Thyroid gland (tissue), 4 donors: ENCODE measurements at regions not wholly inside any gene's neighbourhood (a gene's known extent, or its start where the extent isn't known, plus 50 kb on each side); places are given as distances from the start of the nearest gene placed in this dataset.
"Not testable (repeated sequence)": the region's sequence is repeated elsewhere in the genome, so short reads cannot be mapped to it uniquely, and the experiment has no call there.

Experiments used
- DNase-seq, 2 donors: peaks; one replicate each; pipeline ENCODE4 v3.0.0-alpha.2; 2019
- H3K27ac ChIP-seq, 3 donors: fragments of 200-600 bp; sonication (generic); 1 replicate in 2 of 3; 2 replicates in 1 of 3; pipeline ENCODE4 v1.5.1; 2016 to 2019; ENCODE audit warnings: mild to moderate bottlenecking in 1 of 3, moderate library complexity in 1 of 3
- H3K27me3 ChIP-seq: fragments of 200-600 bp; sonication (generic); one replicate; pipeline ENCODE4 v1.5.1; 2019
- H3K36me3 ChIP-seq, 2 donors: fragments of 200-600 bp; sonication (generic); one replicate each; pipeline ENCODE4 v1.5.1; 2016 to 2019
- H3K4me1 ChIP-seq, 2 donors: fragments of 200-600 bp; sonication (generic); one replicate each; pipeline ENCODE4 v1.5.1; 2017 to 2019
- H3K4me3 ChIP-seq, 3 donors: fragments of 200-600 bp; sonication (generic); replicated peaks in 1 of 3; 1 replicate in 2 of 3; 2 replicates in 1 of 3; pipeline ENCODE4 v1.5.1; 2016; ENCODE audit warnings: mild to moderate bottlenecking in 1 of 3
- H3K9me3 ChIP-seq: fragments of 200-600 bp; sonication (generic); one replicate; pipeline ENCODE4 v1.5.1; 2017
- POLR2A ChIP-seq, 2 donors: fragments of 450-650 bp; IDR thresholded peaks; one replicate each; pipeline ENCODE4 v1.6.1; 2017; ENCODE audit warnings: antibody characterized with exemption in 2 of 2, mild to moderate bottlenecking in 2 of 2, moderate library complexity in 1 of 2
- WGBS, 2 donors: methylation state at CpG; one replicate each; pipeline ENCODE4 v1.1.5; 2017; 5-methylcytosine and 5-hydroxymethylcytosine counted together
- intact Hi-C: fragments of 100-400 bp; cut with DNase I; formaldehyde crosslinking; loops from one replicate; pipeline ENCODE4 v1.15.1; 2023
- TF ChIP-seq, protein P1 (sequence below), 6 experiments: fragments of 200-600 bp in 3 of 6; fragments of 450-650 bp in 3 of 6; sonication (generic) in 3 of 6; IDR thresholded peaks; one replicate each; pipeline ENCODE4 v1.5.1; 2016 to 2019; ENCODE audit warnings: antibody characterized with exemption in 6 of 6, mild to moderate bottlenecking in 2 of 6, inconsistent platforms in 1 of 6, moderate library complexity in 1 of 6

- 81 to 84% methylated on average over 2 of the region's 2 CpGs for WGBS, 2 donors
Observed at GRCh38 chr6:66522864-66523263, 815.8 kb upstream of the EYS start.

DNA sequence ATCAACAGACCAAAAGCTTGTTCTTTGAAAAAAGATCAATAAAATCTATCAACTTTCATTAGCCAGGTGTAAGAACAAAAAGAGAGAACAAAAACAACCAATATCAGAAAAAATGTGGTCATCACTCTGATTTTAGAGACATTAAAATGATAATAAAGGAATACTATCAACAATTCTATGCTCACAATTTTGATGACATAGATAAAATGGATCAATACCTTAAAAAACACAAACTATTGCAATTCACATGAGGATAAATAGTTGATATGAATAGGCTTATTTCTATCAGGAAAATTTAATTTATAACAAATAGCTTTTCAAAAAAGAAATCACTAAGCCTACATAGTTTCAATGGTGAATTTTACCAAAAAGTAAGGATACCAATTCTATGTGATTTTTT is 809.4 kb upstream of the EYS start:
- Histone ChIP-seq H3K27me3 (no peaks in the 10 kb centered on the region), H3K27ac (no peak overlapping the region), H3K36me3 (no peaks in the 10 kb centered on the region), H3K4me1 (no peaks in the 10 kb centered on the region), H3K4me3 (no peak overlapping the region), H3K9me3 (no peaks in the 10 kb centered on the region)
- TF ChIP-seq, protein P1, sequence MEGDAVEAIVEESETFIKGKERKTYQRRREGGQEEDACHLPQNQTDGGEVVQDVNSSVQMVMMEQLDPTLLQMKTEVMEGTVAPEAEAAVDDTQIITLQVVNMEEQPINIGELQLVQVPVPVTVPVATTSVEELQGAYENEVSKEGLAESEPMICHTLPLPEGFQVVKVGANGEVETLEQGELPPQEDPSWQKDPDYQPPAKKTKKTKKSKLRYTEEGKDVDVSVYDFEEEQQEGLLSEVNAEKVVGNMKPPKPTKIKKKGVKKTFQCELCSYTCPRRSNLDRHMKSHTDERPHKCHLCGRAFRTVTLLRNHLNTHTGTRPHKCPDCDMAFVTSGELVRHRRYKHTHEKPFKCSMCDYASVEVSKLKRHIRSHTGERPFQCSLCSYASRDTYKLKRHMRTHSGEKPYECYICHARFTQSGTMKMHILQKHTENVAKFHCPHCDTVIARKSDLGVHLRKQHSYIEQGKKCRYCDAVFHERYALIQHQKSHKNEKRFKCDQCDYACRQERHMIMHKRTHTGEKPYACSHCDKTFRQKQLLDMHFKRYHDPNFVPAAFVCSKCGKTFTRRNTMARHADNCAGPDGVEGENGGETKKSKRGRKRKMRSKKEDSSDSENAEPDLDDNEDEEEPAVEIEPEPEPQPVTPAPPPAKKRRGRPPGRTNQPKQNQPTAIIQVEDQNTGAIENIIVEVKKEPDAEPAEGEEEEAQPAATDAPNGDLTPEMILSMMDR (IDR thresholded peaks at IDR 0.05), result no peak
- no peak for TF ChIP-seq POLR2A (IDR thresholded peaks at IDR 0.05)
- intact Hi-C loops, result no loop called here
- DNase-seq, result no peak

More at GRCh38 chr6:66522864-66523263, 815.8 kb upstream of the EYS start:
- no peak for DNase-seq
- Histone ChIP-seq H3K4me3 (no peak overlapping the region), H3K27ac (no peak overlapping the region), H3K36me3 (no peaks in the 10 kb centered on the region), H3K27me3 (no peaks in the 10 kb centered on the region), H3K4me1 (no peaks in the 10 kb centered on the region), H3K9me3 (no peaks in the 10 kb centered on the region)
- TF ChIP-seq POLR2A (IDR thresholded peaks at IDR 0.05), result no peak
- TF ChIP-seq, protein P1 (IDR thresholded peaks at IDR 0.05), result no peak
- intact Hi-C loops, result no loop called here

GRCh38 chr6:66508433-66508832 is 801.4 kb upstream of the EYS start:
- 76 to 81% methylated on average over 3 of the region's 3 CpGs for WGBS, 2 donors
- intact Hi-C loops, result no loop called here

GRCh38 chr6:66499851-66500250 is 792.8 kb upstream of the EYS start:
- intact Hi-C loops, result no loop called here
- Histone ChIP-seq H3K36me3 (no peaks in the 10 kb centered on the region), H3K27me3 (no peaks in the 10 kb centered on the region), H3K9me3 (no peaks in the 10 kb centered on the region), H3K4me3 (no peak overlapping the region), H3K27ac (no peak overlapping the region), H3K4me1 (no peaks in the 10 kb centered on the region)
- TF ChIP-seq POLR2A (IDR thresholded peaks at IDR 0.05), result no peak
- TF ChIP-seq, protein P1 (IDR thresholded peaks at IDR 0.05), result no peak
- DNase-seq, result no peak
- 83 to 86% methylated on average over 2 of the region's 2 CpGs for WGBS, 2 donors

More at GRCh38 chr6:66508433-66508832, 801.4 kb upstream of the EYS start:
- Histone ChIP-seq H3K27ac (no peak overlapping the region), H3K4me3 (no peak overlapping the region), H3K27me3 (no peaks in the 10 kb centered on the region), H3K9me3 (no peaks in the 10 kb centered on the region), H3K4me1 (no peaks in the 10 kb centered on the region), H3K36me3 (no peaks in the 10 kb centered on the region)
- DNase-seq, result no peak
- TF ChIP-seq, protein P1 (IDR thresholded peaks at IDR 0.05), result no peak
- TF ChIP-seq POLR2A (IDR thresholded peaks at IDR 0.05), result no peak

DNA sequence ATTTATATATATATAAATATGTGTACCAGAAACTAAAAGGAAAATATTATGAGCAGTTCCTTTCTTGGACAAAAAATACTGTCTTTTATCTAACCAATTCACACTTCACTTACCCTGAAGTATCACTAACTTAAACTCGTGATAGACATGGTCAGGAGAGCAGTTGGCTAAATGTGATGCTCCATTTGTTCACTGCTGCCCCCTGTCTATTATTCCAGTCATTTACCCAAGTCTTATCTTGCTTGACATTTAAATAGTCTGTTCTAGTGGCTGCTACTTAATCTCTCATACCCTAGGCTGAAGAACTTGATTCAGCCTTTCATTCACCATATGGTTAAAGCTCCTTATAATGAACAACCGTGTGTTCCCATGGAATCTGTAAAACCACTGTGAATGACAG is 789.6 kb upstream of the EYS start:
- TF ChIP-seq POLR2A (IDR thresholded peaks at IDR 0.05), result no peak
- TF ChIP-seq, protein P1 (IDR thresholded peaks at IDR 0.05), result no peak
- Histone ChIP-seq H3K9me3 (no peaks in the 10 kb centered on the region), H3K4me1 (no peaks in the 10 kb centered on the region), H3K27me3 (no peaks in the 10 kb centered on the region), H3K27ac (no peak overlapping the region), H3K4me3 (no peak overlapping the region), H3K36me3 (no peaks in the 10 kb centered on the region)
- no peak for DNase-seq
- WGBS, 2 donors, result 20 to 27% methylated on average over 2 of the region's 2 CpGs
- intact Hi-C loops, result no loop called here

GRCh38 chr6:66494643-66495042 is 787.6 kb upstream of the EYS start:
- H3K9me3 ChIP-seq, intact Hi-C loops, H3K36me3 ChIP-seq, H3K4me1 ChIP-seq, H3K27ac ChIP-seq, DNase-seq, H3K4me3 ChIP-seq, H3K27me3 ChIP-seq: not testable (repeated sequence)
- 95 to 96% methylated on average over 2 of the region's 2 CpGs for WGBS, 2 donors
